8988T (cell line): ENCODE measurements at regions not wholly inside any gene's neighbourhood (a gene's known extent, or its start where the extent isn't known, plus 50 kb on each side); places are given as distances from the start of the nearest gene placed in this dataset.

Source experiments
- DNase-seq: peaks from one replicate; pipeline ENCODE4 v3.0.0; 2011

- no peak for DNase-seq
Observed at GRCh38 chr17:13403982-13404946, 197.5 kb downstream of the HS3ST3A1 start.

DNA sequence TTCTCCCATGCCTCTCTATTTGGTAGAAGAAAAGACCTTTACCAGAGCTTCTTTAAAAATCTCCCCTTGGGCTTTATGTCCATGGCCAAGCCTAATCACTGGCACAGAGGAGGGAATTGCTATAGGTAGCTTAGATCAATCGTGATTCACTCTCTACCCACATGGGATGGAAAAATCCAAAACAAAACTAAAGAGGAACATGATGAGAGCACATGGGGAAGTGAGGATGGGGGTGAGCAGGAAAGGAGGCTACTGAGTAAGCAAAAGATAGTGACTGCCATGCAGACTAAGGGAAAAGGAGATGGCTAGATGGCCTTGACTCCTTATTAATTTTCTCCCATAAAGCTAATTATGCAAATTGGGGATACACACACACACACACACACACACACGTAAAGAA lies 201.2 kb downstream of the HS3ST3A1 start:
- no peak for DNase-seq

DNA sequence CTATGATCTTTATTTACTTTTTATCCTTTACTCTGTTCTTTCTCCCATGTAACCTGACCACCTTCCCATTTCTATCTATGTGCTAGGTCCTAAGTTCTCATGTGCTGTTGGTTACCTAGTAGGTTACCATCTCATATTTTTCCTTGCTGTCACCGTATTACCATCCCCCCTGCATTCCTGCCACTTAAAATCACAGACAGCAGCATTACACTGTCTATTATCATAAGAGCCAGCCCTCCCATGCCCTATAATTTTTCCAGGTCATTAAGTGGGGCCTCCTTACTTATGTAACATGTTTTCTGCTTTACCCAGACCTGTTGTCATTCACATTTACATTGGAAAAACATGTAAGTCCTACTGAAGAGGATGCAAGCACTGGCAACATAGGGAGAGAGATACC lies 202.9 kb downstream of the HS3ST3A1 start:
- DNase-seq = no peak

- no peak for DNase-seq
Observed at GRCh38 chr17:13398091-13398490, 203.6 kb downstream of the HS3ST3A1 start.

DNA sequence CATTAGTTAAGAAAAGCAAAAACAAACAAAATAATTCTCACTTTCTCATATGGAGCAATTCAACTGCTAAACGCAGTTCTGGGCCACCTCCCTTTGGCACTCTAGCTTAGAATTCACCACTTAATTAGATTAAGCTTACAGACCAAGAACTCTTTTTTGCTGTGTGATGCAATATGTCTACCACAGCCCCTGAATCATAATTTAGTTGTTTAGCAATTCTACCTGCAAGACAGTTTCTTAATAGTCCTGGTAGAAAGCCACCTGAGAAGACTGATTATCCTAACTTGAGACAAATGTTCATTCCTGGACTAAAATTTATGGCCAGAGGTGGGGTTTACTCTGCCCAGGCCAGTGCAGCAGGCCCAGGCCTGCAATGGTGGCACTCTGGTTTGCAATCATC lies 205.9 kb downstream of the HS3ST3A1 start:
- DNase-seq = no peak

DNA sequence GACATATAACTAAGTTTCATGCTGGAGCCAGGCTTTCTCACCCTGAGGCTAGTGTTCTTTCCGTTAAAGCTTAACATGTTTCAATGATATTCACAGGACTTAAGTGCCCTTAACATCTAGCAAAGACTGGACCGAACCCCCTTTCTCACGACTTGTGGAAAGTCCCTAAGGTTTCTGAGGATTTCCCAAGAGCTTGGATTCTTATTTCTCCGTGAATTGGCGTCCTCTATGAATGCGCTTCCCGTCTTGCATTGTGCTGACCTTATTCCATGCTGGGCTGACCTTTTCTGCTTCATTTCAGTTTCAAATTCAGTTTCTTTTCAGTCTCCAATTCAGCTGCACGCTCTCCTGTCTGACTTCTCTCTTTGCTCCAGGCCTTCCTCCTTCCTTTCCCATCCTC lies 206.4 kb downstream of the HS3ST3A1 start:
- DNase-seq = no peak

DNA sequence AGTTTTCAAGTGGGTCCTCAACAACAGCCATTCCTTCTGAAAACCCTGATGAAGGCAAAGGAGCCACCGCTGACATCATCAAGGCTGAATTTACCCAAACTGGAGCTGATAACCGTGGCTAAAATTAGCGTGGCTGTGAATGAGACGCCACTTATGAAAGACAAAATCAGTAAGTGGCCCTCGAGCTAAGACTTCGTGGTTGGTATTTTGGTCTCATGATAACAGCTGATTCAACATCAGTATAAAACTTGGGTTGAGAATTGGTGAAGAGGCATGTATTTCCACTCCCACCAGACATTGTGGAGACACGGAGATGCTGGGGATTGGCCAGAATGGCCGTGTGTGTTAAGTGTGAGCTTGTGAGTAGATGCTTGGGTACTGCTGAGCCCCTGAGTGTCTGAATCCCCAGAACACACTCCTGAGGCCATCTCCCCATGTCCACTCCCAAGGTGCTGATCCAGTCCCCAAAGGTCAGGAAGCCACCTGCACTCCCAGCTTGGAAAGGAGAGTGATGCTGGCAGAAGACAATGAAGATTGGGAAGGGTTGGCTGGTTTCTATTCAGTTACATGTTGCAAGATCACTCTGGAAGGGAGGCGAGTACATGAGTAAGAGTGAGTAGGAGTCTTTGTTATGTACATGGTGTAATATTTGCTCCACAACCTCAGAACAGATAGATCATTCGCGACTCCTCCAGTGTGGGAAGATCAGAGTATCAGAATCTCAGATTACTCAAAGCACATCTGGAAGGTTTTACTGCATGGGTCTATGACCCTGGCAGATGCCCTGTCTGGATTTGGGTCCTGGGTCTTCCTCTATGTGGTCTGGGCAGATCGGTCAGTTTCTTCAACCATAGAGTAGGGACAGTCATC lies 207.7 kb downstream of the HS3ST3A1 start:
- DNase-seq = no peak

DNA sequence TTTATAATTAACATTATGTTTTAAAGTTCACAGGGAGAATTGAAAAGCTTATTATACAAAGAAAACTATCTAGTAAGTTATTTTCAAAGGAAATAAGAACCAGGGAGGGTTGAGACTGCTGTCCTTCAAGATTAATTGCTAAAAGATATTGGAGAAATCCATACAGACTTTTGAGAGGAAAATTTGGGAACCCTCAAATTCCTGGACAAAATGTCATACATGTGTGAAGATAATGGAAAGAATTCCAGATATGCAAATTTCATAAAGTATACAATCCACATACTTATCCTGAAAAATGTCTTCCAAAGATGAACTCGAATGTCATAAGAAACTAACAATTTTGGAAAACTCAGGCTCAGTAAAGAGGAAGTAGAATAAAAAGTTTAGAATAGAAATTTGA lies 213.8 kb downstream of the HS3ST3A1 start:
- DNase-seq = no peak

GRCh38 chr17:13387236-13387635 lies 214.5 kb downstream of the HS3ST3A1 start:
- DNase-seq = no peak

- DNase-seq = no peak
Observed at GRCh38 chr17:13385481-13385911, 216.2 kb downstream of the HS3ST3A1 start.

- no peak for DNase-seq
Observed at GRCh38 chr17:13384626-13385025, 217.1 kb downstream of the HS3ST3A1 start.

GRCh38 chr17:13378361-13378760 lies 223.4 kb downstream of the HS3ST3A1 start:
- no peak for DNase-seq

DNA sequence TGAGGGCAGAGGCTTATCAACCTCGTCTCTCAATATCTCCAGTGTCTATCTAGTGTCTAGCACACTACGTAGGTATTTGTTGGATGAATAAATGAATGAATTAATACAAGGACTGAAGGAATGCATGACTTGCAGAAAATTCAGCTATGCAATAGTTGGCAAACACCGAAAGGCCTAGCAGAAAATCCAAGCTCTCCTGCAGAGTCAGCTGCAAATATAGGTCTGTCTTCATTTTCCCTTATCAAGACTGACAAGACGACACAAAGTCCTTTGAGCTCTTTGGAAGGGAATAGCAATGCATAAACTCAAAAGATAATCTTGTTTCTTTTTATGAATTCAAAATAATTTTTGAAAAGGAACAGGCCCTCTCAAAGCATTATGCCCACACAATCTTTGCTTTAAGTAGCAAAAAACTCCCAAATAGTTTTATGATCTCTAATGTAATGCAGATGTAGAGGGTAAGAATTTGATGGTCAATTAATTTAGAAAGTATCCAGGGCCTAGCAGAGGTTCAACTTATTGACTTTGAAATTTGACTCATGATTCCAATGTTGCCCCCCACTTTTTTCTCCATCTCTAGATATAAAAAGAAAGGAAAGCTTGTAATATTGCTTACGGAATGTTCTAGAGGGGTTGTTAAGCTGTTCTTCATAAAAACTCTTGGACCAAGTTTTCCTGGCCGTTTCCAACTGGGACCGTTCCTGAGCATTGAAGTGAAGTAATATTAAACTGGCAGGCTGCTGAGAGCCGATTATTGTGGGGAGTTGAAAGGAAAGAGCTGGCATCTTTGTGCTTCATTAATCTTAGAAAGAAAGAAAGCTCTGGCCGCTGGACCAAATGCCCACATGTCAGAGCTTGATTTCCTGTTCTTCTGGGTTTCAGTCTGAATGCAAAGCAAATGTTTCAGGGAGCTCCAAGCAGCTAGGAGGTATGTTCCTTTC lies 227.3 kb downstream of the HS3ST3A1 start:
- no peak for DNase-seq

DNA sequence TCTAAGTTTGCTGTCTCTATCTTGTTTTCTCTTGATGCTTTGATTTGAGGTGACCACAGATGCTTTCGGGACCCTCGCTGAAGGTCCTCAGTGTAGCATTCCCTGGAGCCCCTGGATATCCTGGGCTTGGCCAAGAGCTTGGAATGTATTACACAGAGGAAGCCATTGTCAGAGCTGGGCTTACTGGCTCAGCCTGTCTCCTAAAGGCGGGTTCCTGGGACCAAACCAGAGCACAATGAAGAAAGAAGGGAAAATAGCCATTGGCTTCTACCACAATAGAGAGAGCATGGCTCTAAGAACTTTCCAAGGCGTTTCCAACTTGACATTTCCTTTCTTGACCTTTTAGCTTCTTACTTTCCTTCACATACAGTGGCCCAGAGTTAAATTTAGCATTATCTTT lies 229.3 kb downstream of the HS3ST3A1 start:
- DNase-seq = no peak

- DNase-seq = no peak
Observed at GRCh38 chr17:13367154-13367553, 234.6 kb downstream of the HS3ST3A1 start.

DNA sequence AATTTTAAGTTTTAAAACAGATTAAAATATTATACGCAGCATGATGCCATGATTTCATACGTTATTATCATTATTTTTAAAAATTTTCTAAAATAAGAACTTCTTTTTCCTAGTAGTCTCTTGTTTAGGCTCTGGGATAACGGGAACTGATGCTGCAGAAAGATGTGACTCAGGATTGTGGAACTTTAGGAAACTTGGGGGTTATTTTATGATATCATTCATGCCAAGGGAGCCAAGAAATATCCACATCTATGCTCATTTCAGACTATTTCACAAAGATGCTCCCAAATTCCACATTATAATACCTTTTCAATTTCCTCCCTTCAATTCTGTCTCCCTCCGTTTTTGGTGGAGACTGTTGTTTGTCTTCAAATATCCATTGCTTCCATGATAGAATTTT lies 236.4 kb downstream of the HS3ST3A1 start:
- no peak for DNase-seq

- DNase-seq = no peak
Observed at GRCh38 chr17:13363771-13364170, 238.0 kb downstream of the HS3ST3A1 start.

- no peak for DNase-seq
Observed at GRCh38 chr17:13362341-13363122, 239.2 kb downstream of the HS3ST3A1 start.

- no peak for DNase-seq
Observed at GRCh38 chr17:13359774-13360173, 242.0 kb downstream of the HS3ST3A1 start.

DNA sequence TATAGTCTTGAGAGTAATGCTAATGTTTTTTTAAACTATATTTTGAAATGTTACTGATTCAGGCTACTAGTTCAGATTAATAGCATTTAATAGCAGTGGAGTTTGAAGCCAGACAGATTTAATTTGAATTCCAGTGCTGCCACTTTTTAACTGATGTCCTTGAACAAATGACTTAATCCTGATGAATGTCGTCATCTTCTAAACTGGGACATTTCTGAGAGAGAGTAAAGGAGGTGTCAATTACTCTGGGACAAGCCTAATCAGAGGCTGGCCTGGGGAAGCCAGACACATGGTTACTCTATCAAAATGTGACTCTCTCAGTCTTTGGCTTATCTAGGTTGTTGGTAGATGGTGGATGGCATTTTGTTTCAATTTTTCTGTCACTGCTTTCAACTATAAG lies 246.7 kb downstream of the HS3ST3A1 start:
- no peak for DNase-seq

GRCh38 chr17:13353590-13353989 lies 248.1 kb downstream of the HS3ST3A1 start:
- no peak for DNase-seq
